RKO (cell line): ENCODE measurements at regions not wholly inside any gene's neighbourhood (a gene's known extent, or its start where the extent isn't known, plus 50 kb on each side); places are given as distances from the start of the nearest gene placed in this dataset.

Source experiments
- DNase-seq: peaks from one replicate; pipeline ENCODE4 v3.0.0-alpha.2; 2016; ENCODE audit warnings: low spot score

DNA sequence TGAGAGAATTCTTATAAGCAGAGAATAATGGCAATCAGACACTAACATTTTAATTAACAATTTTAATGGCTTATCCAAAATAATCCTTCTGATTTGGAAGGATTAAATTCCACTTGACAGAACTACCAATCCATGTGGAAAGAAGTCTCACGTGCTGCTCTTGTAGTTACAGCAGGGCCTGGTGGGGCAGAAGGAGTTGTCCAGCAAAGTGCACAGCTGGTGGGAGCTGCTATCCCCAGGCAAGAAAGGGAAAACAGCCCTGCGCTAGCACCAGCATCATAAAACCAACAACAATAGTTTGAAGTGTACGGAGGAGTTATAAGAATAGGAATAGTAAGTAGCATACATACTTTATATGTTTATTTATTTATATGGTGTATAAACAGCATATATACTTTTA lies 127.4 kb upstream of the TRIM2 start:
- no peak for DNase-seq

- no peak for DNase-seq
Measured at GRCh38 chr4:153079857-153080391, 124.3 kb upstream of the TRIM2 start.

- DNase-seq, result no peak
Measured at GRCh38 chr4:153081006-153081580, 123.2 kb upstream of the TRIM2 start.

- DNase-seq, result no peak
Measured at GRCh38 chr4:153081693-153082092, 122.5 kb upstream of the TRIM2 start.

- DNase-seq, result no peak
Measured at GRCh38 chr4:153082322-153083301, 121.6 kb upstream of the TRIM2 start.

DNA sequence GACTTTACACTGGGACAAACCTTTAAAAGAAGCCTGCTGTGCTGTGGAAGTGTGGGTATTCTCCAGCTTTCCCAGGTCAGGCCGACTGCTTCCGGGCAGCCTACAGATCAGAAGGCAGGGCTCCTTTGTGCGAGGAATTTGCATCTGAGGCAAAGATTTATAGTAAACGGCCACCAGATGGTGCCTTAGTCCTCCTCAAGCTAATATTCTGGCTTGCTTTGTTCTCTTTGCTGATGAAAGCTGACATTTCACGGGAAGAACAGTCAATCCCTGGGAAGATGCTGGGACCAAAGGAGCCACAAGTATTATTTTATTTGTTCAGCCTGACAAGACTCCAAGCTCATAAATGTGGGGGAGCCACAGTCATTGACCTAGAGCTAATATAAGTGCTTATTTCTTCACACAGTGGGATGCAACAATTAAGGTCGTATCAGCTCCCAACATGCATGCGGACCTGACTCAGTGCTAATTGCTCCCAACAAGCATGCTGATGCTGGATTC lies 120.7 kb upstream of the TRIM2 start:
- DNase-seq, result peak; percentile 91

DNA sequence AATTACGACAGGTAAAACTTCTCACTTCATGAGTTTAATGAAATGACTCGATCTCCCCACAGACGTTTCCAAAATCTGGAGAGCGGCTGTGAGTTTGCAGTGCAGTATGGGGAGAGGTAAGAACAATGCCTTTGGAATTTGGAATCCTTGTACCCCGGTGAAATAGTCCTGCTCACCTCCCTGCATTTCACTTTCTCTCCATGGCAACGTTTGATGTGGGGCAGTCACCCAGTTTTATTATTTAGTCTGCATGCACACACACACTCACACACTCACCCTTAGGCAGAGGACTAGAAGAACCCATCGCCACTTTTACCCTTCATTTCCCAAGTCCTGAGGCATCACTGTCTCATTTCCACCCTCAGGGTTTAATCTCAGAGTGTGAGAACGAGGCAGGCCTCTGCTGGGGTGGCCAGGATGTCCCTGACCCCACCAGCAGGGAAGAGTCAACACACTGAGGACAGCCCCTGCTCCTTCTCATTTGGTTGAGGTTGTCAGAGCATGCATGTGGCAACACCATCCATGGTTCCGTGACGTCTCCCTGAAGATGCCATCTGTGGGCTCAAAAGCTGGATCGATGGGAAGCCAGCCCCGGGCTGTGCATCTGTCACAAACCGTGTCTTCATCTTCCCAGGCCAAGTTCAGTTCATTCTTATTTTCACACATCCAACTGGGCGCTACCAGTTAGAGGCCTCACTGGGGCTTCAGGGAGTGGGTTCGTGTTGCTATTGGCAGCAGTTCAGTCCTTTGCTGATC lies 119.8 kb upstream of the TRIM2 start:
- no peak for DNase-seq

DNA sequence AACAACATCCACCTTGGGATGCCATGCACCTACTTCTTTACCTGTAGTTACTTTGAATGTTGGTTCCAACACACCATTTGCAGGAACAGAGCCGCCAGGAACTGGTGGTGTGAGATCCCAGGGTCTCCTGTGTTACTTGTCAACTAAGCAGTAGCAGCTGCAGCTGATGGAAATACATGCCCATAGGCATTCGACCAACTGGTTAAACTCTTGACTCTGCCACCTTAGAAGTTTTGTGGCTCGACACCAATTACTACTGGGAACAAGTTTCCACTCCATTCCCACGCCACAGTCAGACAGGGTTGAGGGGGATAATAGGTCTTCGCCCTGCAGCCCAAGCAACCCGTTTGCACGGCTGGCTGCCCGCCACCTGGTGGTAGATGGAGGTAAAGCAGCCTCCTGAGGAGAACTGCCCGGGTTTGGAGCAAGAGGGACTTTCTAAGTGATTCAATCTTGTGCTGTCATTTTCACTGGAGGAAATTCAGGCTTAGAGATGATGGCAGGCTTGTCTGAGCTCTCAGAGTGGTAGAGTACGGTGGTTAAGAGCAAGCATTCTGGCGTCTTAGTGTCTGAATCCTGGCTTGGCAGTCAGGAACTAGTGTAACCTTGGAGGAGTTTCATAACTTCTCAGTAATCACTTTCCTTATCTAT lies 119.1 kb upstream of the TRIM2 start:
- peak; percentile 67 for DNase-seq

DNA sequence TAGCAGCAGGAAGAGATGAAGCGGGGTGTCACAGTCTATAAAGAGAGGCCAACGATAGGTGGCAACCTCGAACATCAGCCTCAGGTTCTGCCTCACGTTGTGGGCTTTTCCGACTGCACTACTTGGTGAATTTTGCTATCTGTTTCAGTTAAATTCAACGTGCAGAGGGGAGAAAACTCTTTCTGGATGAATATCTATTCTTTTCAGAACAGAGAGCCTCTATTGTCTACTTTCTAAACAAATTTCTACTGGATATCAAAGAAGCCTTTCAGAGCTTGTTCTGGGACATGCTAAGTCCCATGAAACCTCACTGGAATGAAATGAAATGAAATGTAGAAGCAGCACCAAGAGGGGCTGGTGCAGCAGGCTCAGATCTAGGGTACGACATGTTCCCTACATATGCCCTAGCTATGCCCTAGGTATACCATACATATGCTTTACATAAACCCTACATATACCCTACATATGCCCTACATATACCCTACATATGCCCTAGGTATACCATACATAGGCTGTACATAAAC lies 116.5 kb upstream of the TRIM2 start:
- DNase-seq, result no peak

- DNase-seq, result no peak
Measured at GRCh38 chr4:153089742-153090141, 114.5 kb upstream of the TRIM2 start.

DNA sequence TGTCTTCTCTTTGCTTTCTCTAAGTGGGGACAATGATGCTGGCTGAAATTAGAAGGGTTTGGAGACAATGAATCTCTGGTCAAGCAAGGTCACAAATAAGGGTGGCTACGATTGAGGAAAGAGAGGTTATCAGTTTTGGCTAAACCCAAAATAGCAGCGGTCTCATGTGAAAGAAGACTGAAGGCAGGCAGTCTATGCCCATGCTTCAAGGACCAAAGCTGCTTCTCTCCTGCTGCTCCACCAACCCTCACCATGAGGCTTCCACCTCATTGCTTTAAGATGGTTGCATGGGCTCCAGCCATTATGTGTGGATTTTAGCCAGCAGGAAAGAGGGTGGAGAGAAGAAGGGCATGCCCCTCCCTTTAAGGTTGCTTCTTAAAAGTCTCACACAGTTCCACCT lies 114.1 kb upstream of the TRIM2 start:
- DNase-seq, result no peak

- DNase-seq, result no peak
Measured at GRCh38 chr4:153090670-153091385, 113.4 kb upstream of the TRIM2 start.

GRCh38 chr4:153093396-153093795 lies 110.8 kb upstream of the TRIM2 start:
- no peak for DNase-seq

DNA sequence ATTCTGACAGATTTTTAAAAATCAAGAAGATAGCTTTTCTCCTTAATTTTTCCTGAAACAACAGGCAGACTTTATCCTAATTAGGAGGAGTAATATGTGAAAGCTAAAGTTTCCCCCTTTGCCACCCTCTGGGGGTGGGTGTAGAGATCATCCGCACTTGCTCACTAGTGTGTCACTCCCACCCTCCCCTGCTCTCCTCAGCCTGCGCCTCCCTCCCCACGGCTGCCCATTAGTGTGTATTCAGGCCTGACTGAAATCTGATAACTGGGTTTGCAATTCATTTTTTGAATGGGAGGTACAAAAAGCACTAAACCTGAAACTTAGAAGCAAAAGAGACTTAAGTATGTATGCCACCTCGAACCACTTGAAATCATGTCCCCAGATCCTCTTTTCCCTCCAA lies 110.4 kb upstream of the TRIM2 start:
- DNase-seq, result no peak

GRCh38 chr4:153094435-153094834 lies 109.8 kb upstream of the TRIM2 start:
- no peak for DNase-seq

- no peak for DNase-seq
Measured at GRCh38 chr4:153095448-153096204, 108.6 kb upstream of the TRIM2 start.

DNA sequence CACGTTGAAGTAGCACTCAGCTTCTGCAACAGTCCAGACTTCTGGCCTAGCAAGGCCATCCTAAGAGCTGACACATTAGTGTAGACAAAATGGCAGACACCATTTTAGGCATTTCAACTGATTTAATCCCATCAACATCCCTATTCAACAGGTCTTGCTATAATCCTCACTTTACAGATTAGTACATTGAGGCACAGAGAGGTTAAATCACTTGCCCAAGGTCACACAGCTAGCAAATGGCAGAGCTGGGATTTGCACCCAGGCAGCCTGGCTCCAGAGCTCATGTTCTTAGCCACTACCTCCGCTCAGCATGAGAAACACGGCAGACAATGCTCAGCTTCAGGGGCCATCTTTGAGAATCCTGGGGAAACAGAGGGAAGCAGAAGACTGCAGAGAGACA lies 107.9 kb upstream of the TRIM2 start:
- no peak for DNase-seq

DNA sequence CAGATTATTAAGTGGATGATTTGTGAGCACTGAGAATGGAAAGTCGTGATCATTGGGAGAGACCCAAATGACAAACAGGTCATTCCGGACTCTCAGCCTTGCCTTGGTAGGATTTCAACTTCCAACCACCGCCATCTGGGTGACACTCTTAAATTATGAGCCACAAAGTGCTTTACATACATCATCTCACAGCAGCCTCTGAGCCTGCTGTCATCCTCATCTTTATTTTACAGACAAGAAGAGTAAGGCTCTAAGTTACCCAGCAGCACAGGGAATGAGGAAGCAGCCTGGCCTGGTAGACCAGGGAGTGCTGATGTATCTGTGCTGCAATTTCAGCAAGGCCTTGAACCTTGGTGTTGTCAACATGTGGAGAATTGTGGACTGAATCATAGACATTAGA lies 105.8 kb upstream of the TRIM2 start:
- DNase-seq, result no peak

GRCh38 chr4:153099391-153100140 lies 104.7 kb upstream of the TRIM2 start:
- no peak for DNase-seq
